HFF-Myc (cell line): ENCODE measurements at regions not wholly inside any gene's neighbourhood (a gene's known extent, or its start where the extent isn't known, plus 50 kb on each side); places are given as distances from the start of the nearest gene placed in this dataset.
A peak's percentile ranks its signal among the peaks of the same experiment; 100 is the strongest.

Experiments used
- DNase-seq: peaks from one replicate; pipeline ENCODE4 v3.0.0-alpha.2; 2011; ENCODE audit warnings: low read depth; ENCODE audit errors: extremely low read depth
- H3K4me3 ChIP-seq: replicated peaks from 2 replicates; pipeline ENCODE4 v1.5.1; 2011; ENCODE audit warnings: low read depth, mild to moderate bottlenecking, control low read depth, low read length
- CTCF ChIP-seq: IDR thresholded peaks from 2 replicates; pipeline ENCODE4 v1.5.1; 2012; ENCODE audit warnings: mild to moderate bottlenecking, low read depth, low read length, control low read depth; ENCODE audit errors: missing control alignments

- no peak for DNase-seq
- TF ChIP-seq CTCF: no peak
Observed at GRCh38 chrX:109812236-109812635, 79.2 kb upstream of the ACSL4 start.

GRCh38 chrX:109813236-109813635, 80.2 kb upstream of the ACSL4 start:
- DNase-seq: no peak
- no peak for TF ChIP-seq CTCF
- H3K4me3 ChIP-seq: no peak overlapping the region

More at GRCh38 chrX:109812236-109812635, 79.2 kb upstream of the ACSL4 start:
- H3K4me3 ChIP-seq: no peak overlapping the region

DNA sequence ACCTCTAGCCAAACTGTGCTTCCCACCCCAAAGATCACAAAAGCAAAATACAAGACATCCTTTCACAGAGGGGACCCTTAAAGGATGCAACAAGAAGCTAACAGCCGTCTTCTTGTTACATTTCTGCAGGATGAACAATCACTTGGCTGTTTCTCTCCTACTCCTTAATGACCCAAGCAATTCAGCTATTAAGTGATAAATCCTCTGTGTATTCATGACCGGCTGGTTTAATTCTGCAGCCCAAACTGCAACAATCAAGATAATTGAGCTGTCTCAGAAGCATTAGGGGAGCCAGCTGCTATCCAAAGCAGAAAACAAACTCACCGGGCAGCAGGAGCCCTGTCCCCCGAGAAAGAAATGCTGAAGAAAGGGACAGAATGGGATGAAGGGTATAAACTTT, 85.9 kb upstream of the ACSL4 start:
- DNase-seq: no peak
- no peak overlapping the region for H3K4me3 ChIP-seq
- TF ChIP-seq CTCF: no peak

- TF ChIP-seq CTCF: no peak
- no peak for DNase-seq
Observed at GRCh38 chrX:109822861-109823260, 89.8 kb upstream of the ACSL4 start.

GRCh38 chrX:109826954-109827708, 94.1 kb upstream of the ACSL4 start:
- peak; percentile 50 for DNase-seq
- no peak overlapping the region for H3K4me3 ChIP-seq
- no peak for TF ChIP-seq CTCF

More at GRCh38 chrX:109822861-109823260, 89.8 kb upstream of the ACSL4 start:
- no peak overlapping the region for H3K4me3 ChIP-seq

- no peak for TF ChIP-seq CTCF
- no peak for DNase-seq
- H3K4me3 ChIP-seq: no peak overlapping the region
Observed at GRCh38 chrX:109827772-109828171, 94.7 kb upstream of the ACSL4 start.

DNA sequence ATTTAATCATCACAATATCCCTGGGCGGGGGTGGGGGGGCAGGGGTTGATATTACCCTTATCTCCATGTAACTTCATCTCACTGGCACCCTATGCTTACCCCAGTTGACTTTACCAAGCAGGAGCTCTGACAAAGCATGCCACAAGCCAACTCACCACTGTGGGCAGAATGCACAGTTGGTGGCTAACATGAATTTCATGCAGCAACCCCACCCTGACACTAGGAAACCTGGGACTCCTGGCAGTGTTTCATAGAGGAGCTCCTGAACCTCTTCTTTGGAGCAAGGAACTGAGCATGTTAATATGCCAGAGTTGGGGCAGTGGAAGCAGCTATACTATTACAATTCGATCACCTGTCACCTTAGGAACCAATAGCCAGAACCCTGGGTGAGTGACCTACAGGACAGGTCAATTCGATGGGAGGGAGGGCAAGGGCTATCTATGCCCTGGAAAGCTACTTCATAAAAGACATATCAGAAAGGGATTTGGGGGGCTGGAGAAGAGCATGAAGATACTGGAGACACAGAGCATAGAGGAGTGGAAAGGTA, 97.2 kb upstream of the ACSL4 start:
- no peak overlapping the region for H3K4me3 ChIP-seq
- no peak for TF ChIP-seq CTCF
- no peak for DNase-seq
